ENCODE measurements at regions not wholly inside any gene's neighbourhood (a gene's known extent, or its start where the extent isn't known, plus 50 kb on each side); places are given as distances from the start of the nearest gene placed in this dataset.

DNA sequence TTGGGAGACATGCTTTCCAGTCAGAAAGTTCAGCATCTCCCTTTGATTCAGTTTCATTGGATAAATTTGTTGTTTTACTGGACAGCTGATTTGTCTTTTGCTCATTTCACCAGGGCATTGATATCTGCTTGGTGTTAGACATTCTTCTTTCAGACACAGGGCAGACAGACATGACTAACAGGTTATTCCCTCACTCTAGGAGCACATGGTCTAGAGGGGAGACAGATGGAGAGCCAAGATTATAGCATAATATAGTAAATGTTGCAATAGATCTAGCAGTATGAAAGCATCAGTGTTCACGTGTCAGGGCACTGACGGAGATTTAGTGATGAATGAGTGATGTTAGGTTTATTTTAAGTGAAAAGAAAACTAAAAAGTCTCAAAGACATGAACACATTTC, 187.0 kb upstream of the CYRIA start:
- TF ChIP-seq, protein P1, sequence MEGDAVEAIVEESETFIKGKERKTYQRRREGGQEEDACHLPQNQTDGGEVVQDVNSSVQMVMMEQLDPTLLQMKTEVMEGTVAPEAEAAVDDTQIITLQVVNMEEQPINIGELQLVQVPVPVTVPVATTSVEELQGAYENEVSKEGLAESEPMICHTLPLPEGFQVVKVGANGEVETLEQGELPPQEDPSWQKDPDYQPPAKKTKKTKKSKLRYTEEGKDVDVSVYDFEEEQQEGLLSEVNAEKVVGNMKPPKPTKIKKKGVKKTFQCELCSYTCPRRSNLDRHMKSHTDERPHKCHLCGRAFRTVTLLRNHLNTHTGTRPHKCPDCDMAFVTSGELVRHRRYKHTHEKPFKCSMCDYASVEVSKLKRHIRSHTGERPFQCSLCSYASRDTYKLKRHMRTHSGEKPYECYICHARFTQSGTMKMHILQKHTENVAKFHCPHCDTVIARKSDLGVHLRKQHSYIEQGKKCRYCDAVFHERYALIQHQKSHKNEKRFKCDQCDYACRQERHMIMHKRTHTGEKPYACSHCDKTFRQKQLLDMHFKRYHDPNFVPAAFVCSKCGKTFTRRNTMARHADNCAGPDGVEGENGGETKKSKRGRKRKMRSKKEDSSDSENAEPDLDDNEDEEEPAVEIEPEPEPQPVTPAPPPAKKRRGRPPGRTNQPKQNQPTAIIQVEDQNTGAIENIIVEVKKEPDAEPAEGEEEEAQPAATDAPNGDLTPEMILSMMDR (IDR thresholded peaks at IDR 0.05; ENCODE audit: poor library complexity), result no peak
- TF ChIP-seq EZH2phosphoT487 (IDR thresholded peaks at IDR 0.05; ENCODE audit: low read depth, severe bottlenecking, unreplicated experiment) (no peak), EZH2 (IDR thresholded peaks at IDR 0.05; ENCODE audit: borderline replicate concordance) (no peak)

Measured in hepatocyte (in vitro differentiated cells).